Renal pelvis (tissue), 1 donor: ENCODE measurements at regions not wholly inside any gene's neighbourhood (a gene's known extent, or its start where the extent isn't known, plus 50 kb on each side); places are given as distances from the start of the nearest gene placed in this dataset.

Experiments used
- DNase-seq: peaks from one replicate; pipeline ENCODE4 v3.0.0-alpha.2; 2013

- DNase-seq: no peak
Observed at GRCh38 chr12:102535306-102535705, 54.9 kb upstream of the IGF1 start.

- DNase-seq: no peak
Observed at GRCh38 chr12:102534899-102535298, 54.5 kb upstream of the IGF1 start.

GRCh38 chr12:102533483-102534215, 53.3 kb upstream of the IGF1 start:
- no peak for DNase-seq
